ENCODE measurements at regions not wholly inside any gene's neighbourhood (a gene's known extent, or its start where the extent isn't known, plus 50 kb on each side); places are given as distances from the start of the nearest gene placed in this dataset.

DNA sequence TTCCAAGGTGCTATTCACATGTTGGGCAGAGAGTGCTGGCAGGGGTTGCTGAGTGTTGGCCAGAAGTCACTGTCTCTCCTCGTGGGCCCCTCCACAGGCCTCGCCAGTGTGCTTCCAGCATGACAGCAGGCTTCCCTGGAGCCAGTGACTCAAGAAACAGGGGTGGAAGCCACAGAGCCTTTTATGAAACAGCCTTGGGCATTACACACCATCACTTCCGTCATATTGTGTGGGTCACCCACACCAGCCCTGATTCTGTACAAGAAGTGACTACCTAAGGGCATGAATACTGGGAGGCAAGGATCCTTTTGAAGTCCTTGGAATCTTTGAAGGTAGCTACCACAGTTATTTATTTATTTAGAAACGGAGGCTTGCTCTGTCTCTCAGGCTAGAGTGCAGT, 177.6 kb upstream of the UBE3A start:
- no peaks in the 10 kb centered on the region for H3K9me3 ChIP-seq
- H3K4me1 ChIP-seq: no peaks in the 10 kb centered on the region
- DNase-seq (ENCODE audit: low spot score in 2 of 2): no peak
- TF ChIP-seq EP300 (IDR thresholded peaks at IDR 0.05): no peak
- no peak for TF ChIP-seq POLR2A (IDR thresholded peaks at IDR 0.05)
- TF ChIP-seq, protein P1, sequence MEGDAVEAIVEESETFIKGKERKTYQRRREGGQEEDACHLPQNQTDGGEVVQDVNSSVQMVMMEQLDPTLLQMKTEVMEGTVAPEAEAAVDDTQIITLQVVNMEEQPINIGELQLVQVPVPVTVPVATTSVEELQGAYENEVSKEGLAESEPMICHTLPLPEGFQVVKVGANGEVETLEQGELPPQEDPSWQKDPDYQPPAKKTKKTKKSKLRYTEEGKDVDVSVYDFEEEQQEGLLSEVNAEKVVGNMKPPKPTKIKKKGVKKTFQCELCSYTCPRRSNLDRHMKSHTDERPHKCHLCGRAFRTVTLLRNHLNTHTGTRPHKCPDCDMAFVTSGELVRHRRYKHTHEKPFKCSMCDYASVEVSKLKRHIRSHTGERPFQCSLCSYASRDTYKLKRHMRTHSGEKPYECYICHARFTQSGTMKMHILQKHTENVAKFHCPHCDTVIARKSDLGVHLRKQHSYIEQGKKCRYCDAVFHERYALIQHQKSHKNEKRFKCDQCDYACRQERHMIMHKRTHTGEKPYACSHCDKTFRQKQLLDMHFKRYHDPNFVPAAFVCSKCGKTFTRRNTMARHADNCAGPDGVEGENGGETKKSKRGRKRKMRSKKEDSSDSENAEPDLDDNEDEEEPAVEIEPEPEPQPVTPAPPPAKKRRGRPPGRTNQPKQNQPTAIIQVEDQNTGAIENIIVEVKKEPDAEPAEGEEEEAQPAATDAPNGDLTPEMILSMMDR (IDR thresholded peaks at IDR 0.05): no peak
- TF ChIP-seq POLR2AphosphoS5 (IDR thresholded peaks at IDR 0.05): no peak
- no peak overlapping the region for H3K27ac ChIP-seq
- no peaks in the 10 kb centered on the region for H3K27me3 ChIP-seq
- 53% methylated on average over 4 of the region's 4 CpGs for WGBS
- H3K4me3 ChIP-seq: no peak overlapping the region
- H3K36me3 ChIP-seq: no peaks in the 10 kb centered on the region

DNA sequence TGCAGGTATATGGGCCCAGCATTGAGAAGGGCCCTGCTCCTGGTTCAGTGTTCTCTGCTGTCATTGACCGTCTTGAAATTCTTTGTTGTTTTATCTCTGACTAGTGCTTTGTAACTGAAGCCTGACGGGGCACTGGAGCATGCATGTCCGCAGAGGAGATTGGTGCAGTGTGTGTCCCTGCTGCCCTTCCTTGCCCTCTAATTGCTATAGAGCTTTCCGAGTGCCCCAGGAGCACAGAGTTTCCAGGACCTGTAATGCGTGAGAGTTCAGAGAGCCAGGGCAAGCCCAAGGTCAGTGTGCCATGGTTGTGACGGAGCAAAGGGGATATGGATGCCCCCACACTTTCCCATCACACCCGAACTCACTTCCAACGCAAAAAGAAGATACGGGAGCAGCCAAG, 174.3 kb upstream of the UBE3A start:
- DNase-seq (ENCODE audit: low spot score in 2 of 2): no peak
- no peaks in the 10 kb centered on the region for H3K9me3 ChIP-seq
- H3K27ac ChIP-seq: no peak overlapping the region
- no peaks in the 10 kb centered on the region for H3K36me3 ChIP-seq
- H3K4me1 ChIP-seq: no peaks in the 10 kb centered on the region
- no peaks in the 10 kb centered on the region for H3K27me3 ChIP-seq
- 88% methylated on average over 9 of the region's 9 CpGs for WGBS
- TF ChIP-seq POLR2A (IDR thresholded peaks at IDR 0.05): no peak
- no peak for TF ChIP-seq POLR2AphosphoS5 (IDR thresholded peaks at IDR 0.05)
- no peak for TF ChIP-seq EP300 (IDR thresholded peaks at IDR 0.05)
- TF ChIP-seq, protein P1 (IDR thresholded peaks at IDR 0.05): no peak
- H3K4me3 ChIP-seq: no peak overlapping the region

GRCh38 chr15:25611603-25612002, 172.8 kb upstream of the UBE3A start:
- no peak for DNase-seq (ENCODE audit: low spot score in 2 of 2)
- Histone ChIP-seq H3K4me3 (no peak overlapping the region), H3K27me3 (no peaks in the 10 kb centered on the region), H3K27ac (no peak overlapping the region), H3K9me3 (no peaks in the 10 kb centered on the region), H3K36me3 (no peaks in the 10 kb centered on the region), H3K4me1 (no peaks in the 10 kb centered on the region)
- 50% methylated on average over 4 of the region's 4 CpGs for WGBS
- TF ChIP-seq POLR2AphosphoS5 (IDR thresholded peaks at IDR 0.05) (no peak), POLR2A (IDR thresholded peaks at IDR 0.05) (no peak), EP300 (IDR thresholded peaks at IDR 0.05) (no peak)
- TF ChIP-seq, protein P1 (IDR thresholded peaks at IDR 0.05): no peak

GRCh38 chr15:25609371-25609770, 170.5 kb upstream of the UBE3A start:
- no peak overlapping the region for H3K4me3 ChIP-seq
- no peak for DNase-seq (ENCODE audit: low spot score in 2 of 2)
- H3K27ac ChIP-seq: no peak overlapping the region
- no peak for TF ChIP-seq POLR2AphosphoS5 (IDR thresholded peaks at IDR 0.05)
- TF ChIP-seq POLR2A (IDR thresholded peaks at IDR 0.05): no peak
- no peak for TF ChIP-seq EP300 (IDR thresholded peaks at IDR 0.05)
- TF ChIP-seq, protein P1 (IDR thresholded peaks at IDR 0.05): no peak
- no peaks in the 10 kb centered on the region for H3K4me1 ChIP-seq
- H3K9me3 ChIP-seq: no peaks in the 10 kb centered on the region
- no peaks in the 10 kb centered on the region for H3K36me3 ChIP-seq
- WGBS: 91% methylated on average over 5 of the region's 5 CpGs
- H3K27me3 ChIP-seq: no peaks in the 10 kb centered on the region

DNA sequence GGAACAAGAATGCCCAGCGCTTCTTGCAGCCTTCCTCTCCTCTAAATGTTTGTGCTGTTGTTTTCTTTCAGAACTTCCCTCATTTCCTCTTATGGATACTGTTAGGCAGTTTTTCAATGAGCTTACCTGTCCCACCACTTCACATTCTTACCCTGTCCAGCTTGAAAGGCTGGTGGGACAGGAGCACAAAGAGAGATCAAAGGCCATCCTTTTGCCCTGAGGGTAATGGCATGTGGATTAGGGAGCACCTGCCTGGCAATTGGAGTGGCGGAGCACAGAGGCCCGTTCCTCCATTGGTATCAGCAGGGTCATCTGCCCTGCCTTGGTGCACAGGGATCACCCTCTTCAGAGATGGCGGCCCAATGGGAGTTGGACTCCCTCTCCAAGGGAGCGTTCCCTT, 170.1 kb upstream of the UBE3A start:
- Histone ChIP-seq H3K27ac (no peak overlapping the region), H3K27me3 (no peaks in the 10 kb centered on the region), H3K9me3 (no peaks in the 10 kb centered on the region), H3K4me3 (no peak overlapping the region), H3K36me3 (no peaks in the 10 kb centered on the region), H3K4me1 (no peaks in the 10 kb centered on the region)
- DNase-seq (ENCODE audit: low spot score in 2 of 2): no peak
- WGBS: 80% methylated on average over 5 of the region's 5 CpGs
- no peak for TF ChIP-seq POLR2AphosphoS5 (IDR thresholded peaks at IDR 0.05)
- TF ChIP-seq EP300 (IDR thresholded peaks at IDR 0.05): no peak
- TF ChIP-seq, protein P1 (IDR thresholded peaks at IDR 0.05): no peak
- no peak for TF ChIP-seq POLR2A (IDR thresholded peaks at IDR 0.05)

All from suprapubic skin (tissue), 4 donors.